HG02798 (cell line): ENCODE measurements at regions not wholly inside any gene's neighbourhood (a gene's known extent, or its start where the extent isn't known, plus 50 kb on each side); places are given as distances from the start of the nearest gene placed in this dataset.

Source experiments
- ATAC-seq: cut with Tn5 transposase; IDR thresholded peaks from one replicate; pipeline ENCODE4 v1.9.1; 2021; ENCODE audit warnings: mild to moderate bottlenecking; ENCODE audit not compliant: unreplicated experiment, poor library complexity

GRCh38 chr9:71384343-71384742 is 262.9 kb upstream of the TRPM3 start:
- ATAC-seq, result no peak

GRCh38 chr9:71383308-71383940 is 262.0 kb upstream of the TRPM3 start:
- no peak for ATAC-seq

- no peak for ATAC-seq
Measured at GRCh38 chr9:71368157-71368556, 246.7 kb upstream of the TRPM3 start.

- ATAC-seq, result no peak
Measured at GRCh38 chr9:71364186-71364955, 242.9 kb upstream of the TRPM3 start.

GRCh38 chr9:71363286-71363961 is 242.0 kb upstream of the TRPM3 start:
- ATAC-seq, result no peak

- no peak for ATAC-seq
Measured at GRCh38 chr9:71361357-71361756, 239.9 kb upstream of the TRPM3 start.

- ATAC-seq, result no peak
Measured at GRCh38 chr9:71357346-71357745, 235.9 kb upstream of the TRPM3 start.

- no peak for ATAC-seq
Measured at GRCh38 chr9:71355884-71356283, 234.5 kb upstream of the TRPM3 start.

GRCh38 chr9:71353720-71354119 is 232.3 kb upstream of the TRPM3 start:
- peak; percentile 49 for ATAC-seq

GRCh38 chr9:71352837-71353236 is 231.4 kb upstream of the TRPM3 start:
- ATAC-seq, result no peak

- no peak for ATAC-seq
Measured at GRCh38 chr9:71349218-71349617, 227.8 kb upstream of the TRPM3 start.

GRCh38 chr9:71333321-71333720 is 211.9 kb upstream of the TRPM3 start:
- ATAC-seq, result no peak

GRCh38 chr9:71331603-71332002 is 210.2 kb upstream of the TRPM3 start:
- no peak for ATAC-seq

- no peak for ATAC-seq
Measured at GRCh38 chr9:71329873-71330272, 208.5 kb upstream of the TRPM3 start.

GRCh38 chr9:71326360-71326759 is 204.9 kb upstream of the TRPM3 start:
- ATAC-seq, result no peak

- ATAC-seq, result no peak
Measured at GRCh38 chr9:71323357-71323756, 201.9 kb upstream of the TRPM3 start.

- ATAC-seq, result no peak
Measured at GRCh38 chr9:71322311-71322710, 200.9 kb upstream of the TRPM3 start.

GRCh38 chr9:71308454-71308853 is 187.0 kb upstream of the TRPM3 start:
- ATAC-seq, result peak; percentile 51

- ATAC-seq, result peak; percentile 61
Measured at GRCh38 chr9:71306134-71306533, 184.7 kb upstream of the TRPM3 start.

- no peak for ATAC-seq
Measured at GRCh38 chr9:71303351-71303750, 181.9 kb upstream of the TRPM3 start.

GRCh38 chr9:71302776-71303175 is 181.4 kb upstream of the TRPM3 start:
- ATAC-seq, result peak; percentile 81
